Cerebellar nuclear complex (tissue), 1 donor: ENCODE measurements at regions not wholly inside any gene's neighbourhood (a gene's known extent, or its start where the extent isn't known, plus 50 kb on each side); places are given as distances from the start of the nearest gene placed in this dataset.

Source experiments
- DNase-seq, 2 experiments: peaks; one replicate each; lab custom pipeline; 2025; lab: John Stamatoyannopoulos, UW

GRCh38 chr5:14017904-14018303 lies 73.4 kb upstream of the DNAH5 start:
- no peak for DNase-seq

- no peak for DNase-seq
These were observed 72.1 kb upstream of the DNAH5 start for GRCh38 chr5:14016549-14016948.

- DNase-seq: peak in 1 of 2 experiments; percentile 6
These were observed 66.9 kb upstream of the DNAH5 start for GRCh38 chr5:14011089-14012020.

GRCh38 chr5:14009575-14009974 lies 65.1 kb upstream of the DNAH5 start:
- no peak for DNase-seq

GRCh38 chr5:14008819-14009311 lies 64.4 kb upstream of the DNAH5 start:
- no peak for DNase-seq

GRCh38 chr5:14006823-14007520 lies 62.5 kb upstream of the DNAH5 start:
- DNase-seq: no peak

- no peak for DNase-seq
These were observed 60.3 kb upstream of the DNAH5 start for GRCh38 chr5:14004598-14005394.

GRCh38 chr5:14003936-14004335 lies 59.4 kb upstream of the DNAH5 start:
- DNase-seq: no peak

GRCh38 chr5:14003513-14003912 lies 59.0 kb upstream of the DNAH5 start:
- DNase-seq: no peak

- no peak for DNase-seq
These were observed 53.8 kb upstream of the DNAH5 start for GRCh38 chr5:13998254-13998653.

- DNase-seq: no peak
These were observed 53.0 kb upstream of the DNAH5 start for GRCh38 chr5:13997514-13997913.

- no peak for DNase-seq
These were observed 50.2 kb upstream of the DNAH5 start for GRCh38 chr5:13994621-13995253.
